ENCODE measurements at regions not wholly inside any gene's neighbourhood (a gene's known extent, or its start where the extent isn't known, plus 50 kb on each side); places are given as distances from the start of the nearest gene placed in this dataset.

DNA sequence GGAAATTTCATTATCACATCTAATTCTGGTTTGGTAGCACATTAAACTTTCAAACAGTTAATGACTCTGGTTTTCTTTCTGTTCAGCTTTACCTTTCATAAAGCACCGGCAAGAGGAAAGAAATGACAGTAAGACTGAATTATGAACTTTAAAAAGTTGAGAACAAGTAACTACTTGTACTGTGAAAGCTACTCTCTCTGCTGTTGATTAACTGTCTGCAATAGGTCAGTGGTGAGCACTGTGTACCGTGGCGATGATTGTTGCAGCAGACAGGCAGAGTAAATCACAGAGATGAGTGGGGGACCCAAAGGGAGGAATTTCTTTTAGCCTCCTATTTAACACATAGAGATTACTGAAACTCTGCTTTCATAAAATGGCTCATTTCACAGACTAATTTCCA lies 74.0 kb upstream of the MEF2C start:
- no peak for DNase-seq (ENCODE audit: low spot score)

- DNase-seq (ENCODE audit: low spot score), result no peak
Observed at GRCh38 chr5:88956416-88956815, 73.4 kb upstream of the MEF2C start.

DNA sequence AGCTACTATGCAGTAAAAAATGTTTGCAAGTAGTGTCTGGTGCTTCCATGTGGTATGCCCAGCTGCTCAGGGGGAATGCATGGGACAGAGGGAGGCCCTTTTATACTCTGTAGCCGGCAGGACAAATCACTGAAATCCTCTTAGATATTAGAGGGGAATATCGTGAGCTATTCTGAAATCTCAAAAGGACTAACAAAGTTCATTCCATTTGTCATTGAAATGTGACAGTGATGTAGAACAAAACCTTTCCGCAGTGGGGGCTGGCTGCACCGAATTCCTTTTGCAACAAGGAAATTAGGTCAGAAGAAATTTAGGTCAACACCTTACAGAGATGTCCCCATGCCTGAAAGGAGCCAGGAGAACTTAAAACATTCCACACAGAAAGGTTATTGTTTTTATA lies 72.4 kb upstream of the MEF2C start:
- no peak for DNase-seq (ENCODE audit: low spot score)

DNA sequence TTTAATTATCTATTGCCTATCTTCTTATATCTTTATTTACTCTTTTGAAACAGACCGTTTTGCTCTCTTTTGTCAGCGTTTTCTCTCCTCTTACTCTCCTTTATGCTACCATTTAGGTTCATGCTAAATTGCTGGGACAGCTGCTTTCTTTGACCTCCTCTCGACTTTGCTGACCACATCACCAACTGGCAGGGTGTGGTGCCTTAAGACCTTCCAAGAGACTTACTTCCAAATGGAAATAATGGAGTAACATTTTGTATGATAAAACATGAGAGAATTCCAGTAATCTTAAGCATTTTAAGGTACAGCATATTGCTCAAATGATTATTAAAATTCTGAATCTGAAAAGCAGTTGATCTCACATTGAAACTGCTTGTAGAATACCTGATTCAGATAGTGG lies 71.5 kb upstream of the MEF2C start:
- no peak for DNase-seq (ENCODE audit: low spot score)

GRCh38 chr5:88952996-88953643 lies 70.1 kb upstream of the MEF2C start:
- DNase-seq (ENCODE audit: low spot score), result no peak

DNA sequence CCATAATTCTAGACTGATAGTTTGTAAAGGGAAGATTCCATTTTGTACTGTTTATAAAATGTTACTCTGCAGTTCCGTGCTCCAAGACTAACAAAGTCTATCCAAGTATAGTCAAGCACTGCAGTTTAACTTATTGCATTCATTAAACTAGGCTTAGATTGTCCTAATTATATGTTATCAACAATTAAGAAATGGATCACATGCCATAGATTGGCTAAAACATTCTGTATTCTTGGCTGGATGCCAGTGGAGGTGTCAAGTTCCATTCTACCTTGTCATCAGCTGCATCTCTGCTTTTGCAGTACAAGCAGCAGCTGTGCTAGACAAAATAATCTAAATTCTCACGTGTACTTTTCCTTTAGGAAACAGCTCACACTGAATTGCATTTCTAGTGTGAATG lies 69.4 kb upstream of the MEF2C start:
- no peak for DNase-seq (ENCODE audit: low spot score)

GRCh38 chr5:88951457-88951856 lies 68.5 kb upstream of the MEF2C start:
- DNase-seq (ENCODE audit: low spot score), result no peak

DNA sequence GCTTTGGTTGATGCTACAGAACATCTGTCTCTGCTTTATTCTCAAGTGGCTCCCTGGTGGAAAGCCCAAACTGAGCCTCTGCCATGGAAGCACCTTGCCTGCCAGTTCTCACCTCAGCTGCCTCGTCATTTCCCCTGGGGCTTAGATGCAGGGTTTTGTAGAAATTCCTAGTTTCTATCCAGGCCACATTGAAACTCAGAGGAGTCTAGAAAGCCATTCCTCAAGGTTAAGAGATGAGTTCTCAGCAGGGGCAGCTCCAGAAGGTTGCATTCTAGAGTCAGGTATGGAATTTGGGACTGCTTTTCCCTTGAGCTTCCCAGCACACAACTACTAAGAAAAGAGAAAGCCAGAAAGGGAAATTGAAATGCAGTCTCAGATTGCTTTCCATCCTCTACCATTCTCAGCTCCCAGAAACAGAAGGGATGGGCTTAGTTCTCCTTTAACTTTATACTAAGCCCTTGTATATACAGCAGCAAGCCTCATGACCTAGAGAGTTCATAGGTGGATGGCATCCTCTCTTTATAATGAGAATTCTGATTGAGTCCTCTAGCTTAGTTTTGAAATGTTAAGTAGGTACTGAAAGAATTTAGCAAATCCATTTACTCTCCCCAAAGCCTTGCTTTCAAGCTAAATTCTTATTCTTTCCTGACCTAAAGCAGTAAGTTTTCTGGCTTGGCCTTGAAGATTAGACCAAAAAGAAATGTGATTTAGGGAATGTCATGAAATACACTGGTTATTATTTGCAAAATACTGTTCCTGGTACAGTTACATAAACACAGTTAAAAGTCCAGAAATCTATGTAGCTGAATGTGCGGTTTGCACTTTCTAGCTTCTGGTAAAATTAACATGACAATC lies 66.0 kb upstream of the MEF2C start:
- no peak for DNase-seq (ENCODE audit: low spot score)

DNA sequence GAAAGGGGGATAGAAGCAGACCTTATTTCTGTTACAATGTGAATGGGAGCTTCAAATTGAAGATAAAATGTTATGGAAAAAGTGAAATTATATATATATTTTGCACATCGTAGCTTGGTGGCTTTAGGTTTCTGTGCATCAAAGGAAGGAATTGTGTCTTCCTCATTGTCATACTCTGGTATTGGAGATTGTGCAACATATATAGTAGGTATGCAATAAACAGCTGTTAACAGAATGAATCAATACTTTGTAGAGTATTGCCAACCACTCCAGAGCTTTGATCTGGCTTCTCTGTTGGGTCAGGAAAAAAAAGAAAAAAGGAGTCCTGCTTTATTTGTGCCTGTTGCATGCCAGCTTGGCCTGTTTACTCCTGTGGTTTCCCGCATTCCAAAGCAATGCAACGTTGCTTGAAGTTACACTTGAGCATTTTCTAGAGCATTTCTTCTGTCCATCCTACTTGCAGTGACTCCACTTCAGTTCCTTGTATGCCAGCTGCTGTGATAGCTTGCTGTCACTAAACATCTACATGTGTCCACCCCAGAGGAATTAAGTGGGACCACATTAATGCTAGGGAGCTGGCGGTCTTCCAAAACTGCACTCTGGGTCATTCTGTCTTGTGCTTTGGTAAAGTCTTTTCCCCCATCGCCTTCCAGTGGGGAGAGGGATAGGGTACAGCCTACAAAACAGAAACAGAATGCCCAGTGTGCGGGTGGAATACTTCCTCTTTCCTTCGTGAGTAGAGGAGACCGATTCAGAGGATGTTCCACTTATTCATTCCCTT lies 62.0 kb upstream of the MEF2C start:
- no peak for DNase-seq (ENCODE audit: low spot score)

GRCh38 chr5:88941581-88941980 lies 58.6 kb upstream of the MEF2C start:
- no peak for DNase-seq (ENCODE audit: low spot score)

DNA sequence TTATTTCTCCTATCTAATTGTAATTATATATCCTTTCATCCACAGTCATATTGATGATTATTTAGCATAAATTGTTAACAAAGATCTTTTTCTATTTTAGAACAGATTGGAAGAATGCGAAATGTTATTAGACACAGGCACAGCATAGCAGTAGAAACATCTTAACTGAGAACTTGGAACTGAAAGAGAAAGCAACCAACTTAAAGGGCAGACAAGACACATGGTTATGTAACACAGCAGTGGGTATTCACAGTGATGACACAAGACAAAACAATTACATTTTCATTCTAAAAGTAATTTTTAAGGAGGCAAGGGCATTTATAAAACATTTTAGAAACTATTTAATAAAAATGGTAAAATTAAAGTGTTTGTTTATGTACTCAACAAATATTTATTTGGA lies 57.7 kb upstream of the MEF2C start:
- DNase-seq (ENCODE audit: low spot score), result no peak

GRCh38 chr5:88939300-88939699 lies 56.3 kb upstream of the MEF2C start:
- DNase-seq (ENCODE audit: low spot score), result no peak

- no peak for DNase-seq (ENCODE audit: low spot score)
Observed at GRCh38 chr5:88938488-88938887, 55.5 kb upstream of the MEF2C start.

DNA sequence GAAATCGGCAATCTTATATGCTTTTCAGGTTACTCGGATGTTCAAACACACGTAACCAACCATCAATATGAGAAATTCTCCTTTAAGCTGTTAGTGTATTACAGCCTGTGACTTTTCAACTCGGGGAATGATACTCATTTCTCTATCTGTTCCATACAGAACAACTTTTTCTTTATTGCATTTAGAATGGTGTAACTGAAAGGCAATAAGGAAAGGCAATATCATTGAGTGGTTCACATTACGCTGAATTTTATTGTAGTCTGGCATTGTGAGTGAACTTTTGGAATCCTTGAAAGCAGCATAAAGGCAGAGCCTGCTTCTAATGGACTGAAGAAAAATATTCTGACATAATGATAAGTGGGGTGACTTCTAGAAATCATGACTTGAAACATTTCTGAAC lies 54.4 kb upstream of the MEF2C start:
- no peak for DNase-seq (ENCODE audit: low spot score)

DNA sequence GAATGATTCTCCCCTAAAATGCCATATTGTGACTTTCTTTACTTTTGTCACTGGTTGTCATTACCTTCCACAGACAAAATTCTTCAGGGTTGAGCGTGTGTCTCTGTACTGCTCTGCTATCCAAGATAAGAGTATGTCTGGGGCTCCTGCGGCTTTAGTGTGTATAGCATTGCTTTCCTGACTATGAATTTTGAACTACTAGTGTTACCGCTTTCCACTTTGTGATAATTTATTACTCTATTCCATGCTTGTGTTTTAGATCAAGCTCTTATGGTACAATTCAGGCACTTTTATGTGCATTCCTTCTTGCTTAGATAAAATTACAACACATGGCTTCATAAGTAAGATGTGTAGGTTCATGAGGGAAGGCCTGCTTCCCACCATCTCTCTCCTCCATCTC lies 51.5 kb upstream of the MEF2C start:
- no peak for DNase-seq (ENCODE audit: low spot score)
